ENCODE measurements at regions not wholly inside any gene's neighbourhood (a gene's known extent, or its start where the extent isn't known, plus 50 kb on each side); places are given as distances from the start of the nearest gene placed in this dataset.
A peak's percentile ranks its signal among the peaks of the same experiment; 100 is the strongest.

DNA sequence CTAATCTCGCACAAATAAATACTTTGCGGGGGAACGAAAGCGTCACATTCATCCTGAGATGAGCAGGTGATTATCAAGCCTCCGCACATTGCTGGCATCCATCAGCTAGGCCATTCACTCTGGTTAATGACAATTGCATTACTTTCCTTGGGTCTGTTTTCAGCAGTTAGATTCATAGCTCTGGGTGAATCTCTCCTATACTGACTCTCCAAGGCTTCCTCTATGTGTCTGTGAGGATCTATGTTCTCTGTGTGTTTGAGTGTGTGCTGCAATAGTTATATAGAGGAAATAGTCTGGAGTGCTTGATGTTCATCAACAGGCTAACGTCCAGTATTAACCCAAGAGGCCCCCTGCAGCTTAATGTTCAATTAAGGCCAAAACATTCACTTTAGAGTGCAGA, 133.0 kb upstream of the CTTNBP2NL start:
- DNase-seq (ENCODE audit: low spot score): no peak
- H3K4me1 Mint-ChIP-seq (ENCODE audit: unreplicated experiment): peaks cover 28% of the 10 kb centered on the region
- no peak overlapping the region for H3K4me3 Mint-ChIP-seq (ENCODE audit: unreplicated experiment)
- H3K9me3 Mint-ChIP-seq (ENCODE audit: unreplicated experiment): no peaks in the 10 kb centered on the region
- H3K36me3 Mint-ChIP-seq (ENCODE audit: low read depth, unreplicated experiment): no peaks in the 10 kb centered on the region
- no peak overlapping the region for H3K27ac Mint-ChIP-seq (ENCODE audit: unreplicated experiment)
- H3K27me3 Mint-ChIP-seq (ENCODE audit: unreplicated experiment): peaks cover 2% of the 10 kb centered on the region
- TF ChIP-seq, protein P1, sequence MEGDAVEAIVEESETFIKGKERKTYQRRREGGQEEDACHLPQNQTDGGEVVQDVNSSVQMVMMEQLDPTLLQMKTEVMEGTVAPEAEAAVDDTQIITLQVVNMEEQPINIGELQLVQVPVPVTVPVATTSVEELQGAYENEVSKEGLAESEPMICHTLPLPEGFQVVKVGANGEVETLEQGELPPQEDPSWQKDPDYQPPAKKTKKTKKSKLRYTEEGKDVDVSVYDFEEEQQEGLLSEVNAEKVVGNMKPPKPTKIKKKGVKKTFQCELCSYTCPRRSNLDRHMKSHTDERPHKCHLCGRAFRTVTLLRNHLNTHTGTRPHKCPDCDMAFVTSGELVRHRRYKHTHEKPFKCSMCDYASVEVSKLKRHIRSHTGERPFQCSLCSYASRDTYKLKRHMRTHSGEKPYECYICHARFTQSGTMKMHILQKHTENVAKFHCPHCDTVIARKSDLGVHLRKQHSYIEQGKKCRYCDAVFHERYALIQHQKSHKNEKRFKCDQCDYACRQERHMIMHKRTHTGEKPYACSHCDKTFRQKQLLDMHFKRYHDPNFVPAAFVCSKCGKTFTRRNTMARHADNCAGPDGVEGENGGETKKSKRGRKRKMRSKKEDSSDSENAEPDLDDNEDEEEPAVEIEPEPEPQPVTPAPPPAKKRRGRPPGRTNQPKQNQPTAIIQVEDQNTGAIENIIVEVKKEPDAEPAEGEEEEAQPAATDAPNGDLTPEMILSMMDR (IDR thresholded peaks at IDR 0.05; ENCODE audit: unreplicated experiment): no peak

DNA sequence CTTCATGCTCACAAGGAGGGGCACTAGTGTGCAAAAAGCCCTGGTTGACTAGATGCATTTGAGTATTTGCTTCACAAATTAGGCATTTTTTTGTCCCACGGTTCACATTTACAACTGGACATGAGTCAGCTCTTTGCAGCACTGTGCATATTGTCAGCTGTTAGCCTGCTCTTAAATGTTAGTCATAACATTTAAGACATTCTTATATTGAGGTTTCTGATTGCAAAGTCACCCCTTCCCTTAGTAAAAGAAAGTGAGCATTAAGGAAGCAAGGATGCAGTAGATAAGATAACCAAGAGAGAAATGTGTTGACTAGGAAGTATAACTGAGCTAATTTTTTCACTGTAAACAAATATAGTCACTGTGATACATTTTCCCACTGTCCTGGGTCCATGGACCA, 132.6 kb upstream of the CTTNBP2NL start:
- no peak overlapping the region for H3K4me3 Mint-ChIP-seq (ENCODE audit: unreplicated experiment)
- H3K36me3 Mint-ChIP-seq (ENCODE audit: low read depth, unreplicated experiment): no peaks in the 10 kb centered on the region
- no peak for DNase-seq (ENCODE audit: low spot score)
- H3K4me1 Mint-ChIP-seq (ENCODE audit: unreplicated experiment): peaks cover 28% of the 10 kb centered on the region
- TF ChIP-seq, protein P1 (IDR thresholded peaks at IDR 0.05; ENCODE audit: unreplicated experiment): no peak
- H3K27ac Mint-ChIP-seq (ENCODE audit: unreplicated experiment): no peak overlapping the region
- no peaks in the 10 kb centered on the region for H3K9me3 Mint-ChIP-seq (ENCODE audit: unreplicated experiment)
- H3K27me3 Mint-ChIP-seq (ENCODE audit: unreplicated experiment): peaks cover 2% of the 10 kb centered on the region

DNA sequence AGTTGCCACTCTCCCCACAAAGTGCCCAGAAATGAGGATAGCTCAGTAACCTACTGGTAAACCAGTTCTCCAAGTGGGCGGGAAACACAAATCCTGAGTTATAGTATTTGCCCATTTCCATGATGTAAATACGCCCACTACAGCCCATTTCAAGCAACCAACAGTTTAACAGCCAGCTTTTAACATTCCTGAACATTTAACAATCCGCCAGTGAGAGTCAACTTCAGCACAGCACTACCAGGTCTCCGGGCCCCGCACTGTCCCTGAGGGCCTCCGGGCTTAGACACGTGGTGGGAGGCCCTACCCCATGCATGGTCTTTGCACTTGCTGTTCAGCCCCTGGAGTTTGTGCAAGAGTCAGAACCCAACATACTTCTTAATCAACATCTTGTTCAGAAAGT, 132.0 kb upstream of the CTTNBP2NL start:
- TF ChIP-seq, protein P1 (IDR thresholded peaks at IDR 0.05; ENCODE audit: unreplicated experiment): no peak
- Mint-ChIP-seq H3K36me3 (ENCODE audit: low read depth, unreplicated experiment) (no peaks in the 10 kb centered on the region), H3K27me3 (ENCODE audit: unreplicated experiment) (peaks cover 2% of the 10 kb centered on the region), H3K4me1 (ENCODE audit: unreplicated experiment) (peaks cover 28% of the 10 kb centered on the region), H3K4me3 (ENCODE audit: unreplicated experiment) (no peak overlapping the region), H3K27ac (ENCODE audit: unreplicated experiment) (no peak overlapping the region), H3K9me3 (ENCODE audit: unreplicated experiment) (no peaks in the 10 kb centered on the region)
- DNase-seq (ENCODE audit: low spot score): no peak

DNA sequence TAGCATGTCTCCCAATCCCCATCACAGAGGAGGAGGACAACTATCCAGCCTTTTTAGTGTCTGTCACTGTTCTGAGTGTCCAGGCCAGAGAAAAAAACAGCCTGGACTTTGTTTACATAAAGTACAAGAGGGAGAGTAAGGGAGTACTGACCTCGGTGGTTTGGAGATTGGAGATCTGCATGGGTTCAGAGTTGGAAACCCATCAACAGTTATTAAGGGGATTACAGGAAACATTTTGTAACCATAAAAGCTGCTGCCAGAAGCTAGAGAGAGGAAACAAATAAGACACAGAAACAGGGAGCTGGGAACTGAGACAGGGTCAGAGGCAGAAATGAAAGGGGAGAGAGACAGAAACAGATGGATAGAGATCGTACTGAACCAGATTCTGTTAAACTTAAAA, 131.5 kb upstream of the CTTNBP2NL start:
- Mint-ChIP-seq H3K4me3 (ENCODE audit: unreplicated experiment) (no peak overlapping the region), H3K9me3 (ENCODE audit: unreplicated experiment) (no peaks in the 10 kb centered on the region), H3K36me3 (ENCODE audit: low read depth, unreplicated experiment) (no peaks in the 10 kb centered on the region), H3K4me1 (ENCODE audit: unreplicated experiment) (peaks cover 28% of the 10 kb centered on the region), H3K27ac (ENCODE audit: unreplicated experiment) (no peak overlapping the region), H3K27me3 (ENCODE audit: unreplicated experiment) (peaks cover 2% of the 10 kb centered on the region)
- TF ChIP-seq, protein P1 (IDR thresholded peaks at IDR 0.05; ENCODE audit: unreplicated experiment): no peak
- DNase-seq (ENCODE audit: low spot score): no peak

DNA sequence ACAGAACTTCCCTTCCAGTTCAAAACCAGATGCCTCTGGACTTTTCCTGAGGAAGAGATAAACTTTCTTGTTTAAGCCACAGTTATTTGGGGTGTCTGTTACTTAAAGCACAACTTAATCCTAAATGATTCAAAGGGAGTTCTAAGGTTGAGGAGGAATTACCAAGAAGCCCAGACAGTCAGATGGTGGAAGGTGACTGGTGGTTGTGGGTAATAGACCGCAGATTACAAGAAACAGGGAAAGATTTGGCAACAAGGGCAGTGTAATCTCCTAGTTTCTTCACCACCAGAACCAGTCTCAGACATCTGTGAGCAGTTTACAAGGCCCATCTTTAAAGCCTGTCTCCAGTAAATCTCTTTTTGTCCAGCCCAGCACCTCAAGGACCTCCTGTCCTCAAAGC, 130.1 kb upstream of the CTTNBP2NL start:
- TF ChIP-seq, protein P1 (IDR thresholded peaks at IDR 0.05; ENCODE audit: unreplicated experiment): no peak
- DNase-seq (ENCODE audit: low spot score): no peak

More for the DNA sequence above, 130.1 kb upstream of the CTTNBP2NL start:
- Mint-ChIP-seq H3K9me3 (ENCODE audit: unreplicated experiment) (no peaks in the 10 kb centered on the region), H3K4me1 (ENCODE audit: unreplicated experiment) (peaks cover 28% of the 10 kb centered on the region), H3K36me3 (ENCODE audit: low read depth, unreplicated experiment) (no peaks in the 10 kb centered on the region), H3K27ac (ENCODE audit: unreplicated experiment) (peak overlapping the region; percentile 54), H3K4me3 (ENCODE audit: unreplicated experiment) (no peak overlapping the region), H3K27me3 (ENCODE audit: unreplicated experiment) (peaks cover 2% of the 10 kb centered on the region)

Measured in endothelial cell (in vitro differentiated cells).